Liver (tissue), 3 donors: ENCODE measurements at regions not wholly inside any gene's neighbourhood (a gene's known extent, or its start where the extent isn't known, plus 50 kb on each side); places are given as distances from the start of the nearest gene placed in this dataset.

Source experiments
- EGR1 ChIP-seq, 2 donors: IDR thresholded peaks; 2 replicates each; pipeline ENCODE4 v1.6.1; 2016 to 2018; ENCODE audit warnings: antibody characterized with exemption in 2 of 2, low read depth in 2 of 2
- FOXA1 ChIP-seq: IDR thresholded peaks from 2 replicates; pipeline ENCODE4 v1.6.1; 2016; ENCODE audit warnings: antibody characterized with exemption
- GABPA ChIP-seq, 2 donors: IDR thresholded peaks in 1 of 2; conservative IDR thresholded peaks in 1 of 2; 2 replicates each; pipeline ENCODE4 v1.6.1; 2016; ENCODE audit warnings: antibody characterized with exemption in 2 of 2, mild to moderate bottlenecking in 1 of 2, moderate library complexity in 1 of 2
- HNF4G ChIP-seq: IDR thresholded peaks from 2 replicates; pipeline ENCODE4 v1.6.1; 2016; ENCODE audit warnings: antibody characterized with exemption
- JUND ChIP-seq, 2 donors: IDR thresholded peaks; 2 replicates each; pipeline ENCODE4 v1.6.1; 2016; ENCODE audit warnings: antibody characterized with exemption in 2 of 2
- RAD21 ChIP-seq, 2 donors: IDR thresholded peaks; 2 replicates each; pipeline ENCODE4 v1.6.1; 2016; ENCODE audit warnings: antibody characterized with exemption in 2 of 2, mild to moderate bottlenecking in 2 of 2
- SP1 ChIP-seq: IDR thresholded peaks from 2 replicates; pipeline ENCODE4 v1.6.1; 2018; ENCODE audit warnings: antibody characterized with exemption, mild to moderate bottlenecking
- TAF1 ChIP-seq: conservative IDR thresholded peaks from 2 replicates; pipeline ENCODE4 v1.6.1; 2016; ENCODE audit warnings: antibody characterized with exemption, mild to moderate bottlenecking
- YY1 ChIP-seq: IDR thresholded peaks from 2 replicates; pipeline ENCODE4 v1.6.1; 2016; ENCODE audit warnings: antibody characterized with exemption, mild to moderate bottlenecking
- TF ChIP-seq, protein P1 (sequence below): fragments of 150-350 bp; IDR thresholded peaks from 2 replicates; pipeline ENCODE4 v1.5.1; 2017; ENCODE audit warnings: improper control_type of control experiment, low read depth, low read length; ENCODE audit not compliant: missing input control
- TF ChIP-seq, protein P2 (sequence below): IDR thresholded peaks from 2 replicates; pipeline ENCODE4 v1.6.1; 2016; ENCODE audit warnings: antibody characterized with exemption
- TF ChIP-seq, protein P3 (sequence below): IDR thresholded peaks from 2 replicates; pipeline ENCODE4 v1.6.1; 2016; ENCODE audit warnings: antibody characterized with exemption
- TF ChIP-seq, protein P4 (sequence below): IDR thresholded peaks from 2 replicates; pipeline ENCODE4 v1.6.1; 2016; ENCODE audit warnings: antibody characterized with exemption
- TF ChIP-seq, protein P5 (sequence below): IDR thresholded peaks from 2 replicates; pipeline ENCODE4 v1.6.1; 2016; ENCODE audit warnings: antibody characterized with exemption, mild to moderate bottlenecking
- donor health status: healthy.
- donor health status: healthy.

DNA sequence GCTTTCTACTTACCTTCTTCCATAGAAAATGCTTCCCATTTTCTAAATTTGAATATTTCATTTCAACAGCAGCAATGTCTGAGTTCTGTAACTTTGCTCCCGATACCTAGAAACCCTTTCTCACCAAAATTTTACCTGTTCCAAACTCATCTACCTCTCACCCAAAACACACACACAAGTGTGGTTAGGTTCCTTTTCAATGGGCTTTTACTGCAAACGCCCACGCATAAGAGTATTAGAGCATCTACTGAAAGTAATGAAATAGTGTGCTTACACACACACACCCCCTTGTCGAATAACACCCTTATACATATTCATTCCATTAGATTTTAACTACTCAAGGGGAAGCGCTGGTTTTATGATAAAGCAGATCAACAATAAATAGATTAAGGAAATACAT is 610.3 kb upstream of the AADAT start:
- TF ChIP-seq, protein P1, sequence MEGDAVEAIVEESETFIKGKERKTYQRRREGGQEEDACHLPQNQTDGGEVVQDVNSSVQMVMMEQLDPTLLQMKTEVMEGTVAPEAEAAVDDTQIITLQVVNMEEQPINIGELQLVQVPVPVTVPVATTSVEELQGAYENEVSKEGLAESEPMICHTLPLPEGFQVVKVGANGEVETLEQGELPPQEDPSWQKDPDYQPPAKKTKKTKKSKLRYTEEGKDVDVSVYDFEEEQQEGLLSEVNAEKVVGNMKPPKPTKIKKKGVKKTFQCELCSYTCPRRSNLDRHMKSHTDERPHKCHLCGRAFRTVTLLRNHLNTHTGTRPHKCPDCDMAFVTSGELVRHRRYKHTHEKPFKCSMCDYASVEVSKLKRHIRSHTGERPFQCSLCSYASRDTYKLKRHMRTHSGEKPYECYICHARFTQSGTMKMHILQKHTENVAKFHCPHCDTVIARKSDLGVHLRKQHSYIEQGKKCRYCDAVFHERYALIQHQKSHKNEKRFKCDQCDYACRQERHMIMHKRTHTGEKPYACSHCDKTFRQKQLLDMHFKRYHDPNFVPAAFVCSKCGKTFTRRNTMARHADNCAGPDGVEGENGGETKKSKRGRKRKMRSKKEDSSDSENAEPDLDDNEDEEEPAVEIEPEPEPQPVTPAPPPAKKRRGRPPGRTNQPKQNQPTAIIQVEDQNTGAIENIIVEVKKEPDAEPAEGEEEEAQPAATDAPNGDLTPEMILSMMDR, result no peak
- TF ChIP-seq, protein P2, sequence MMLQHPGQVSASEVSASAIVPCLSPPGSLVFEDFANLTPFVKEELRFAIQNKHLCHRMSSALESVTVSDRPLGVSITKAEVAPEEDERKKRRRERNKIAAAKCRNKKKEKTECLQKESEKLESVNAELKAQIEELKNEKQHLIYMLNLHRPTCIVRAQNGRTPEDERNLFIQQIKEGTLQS, result no peak
- TF ChIP-seq, protein P3, sequence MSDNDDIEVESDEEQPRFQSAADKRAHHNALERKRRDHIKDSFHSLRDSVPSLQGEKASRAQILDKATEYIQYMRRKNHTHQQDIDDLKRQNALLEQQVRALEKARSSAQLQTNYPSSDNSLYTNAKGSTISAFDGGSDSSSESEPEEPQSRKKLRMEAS, result no peak
- TF ChIP-seq GABPA (IDR thresholded peaks at IDR 0.05 in 1 of 2, conservative IDR thresholded peaks at IDR 0.05 in 1 of 2) (no peak), HNF4G (no peak), SP1 (no peak), TAF1 (no peak), YY1 (no peak), RAD21 (IDR thresholded peaks at IDR 0.05) (no peak), JUND (IDR thresholded peaks at IDR 0.05) (no peak), FOXA1 (no peak), EGR1 (IDR thresholded peaks at IDR 0.05; ENCODE audit: low read depth in 2 of 2) (no peak)
- TF ChIP-seq, protein P4, sequence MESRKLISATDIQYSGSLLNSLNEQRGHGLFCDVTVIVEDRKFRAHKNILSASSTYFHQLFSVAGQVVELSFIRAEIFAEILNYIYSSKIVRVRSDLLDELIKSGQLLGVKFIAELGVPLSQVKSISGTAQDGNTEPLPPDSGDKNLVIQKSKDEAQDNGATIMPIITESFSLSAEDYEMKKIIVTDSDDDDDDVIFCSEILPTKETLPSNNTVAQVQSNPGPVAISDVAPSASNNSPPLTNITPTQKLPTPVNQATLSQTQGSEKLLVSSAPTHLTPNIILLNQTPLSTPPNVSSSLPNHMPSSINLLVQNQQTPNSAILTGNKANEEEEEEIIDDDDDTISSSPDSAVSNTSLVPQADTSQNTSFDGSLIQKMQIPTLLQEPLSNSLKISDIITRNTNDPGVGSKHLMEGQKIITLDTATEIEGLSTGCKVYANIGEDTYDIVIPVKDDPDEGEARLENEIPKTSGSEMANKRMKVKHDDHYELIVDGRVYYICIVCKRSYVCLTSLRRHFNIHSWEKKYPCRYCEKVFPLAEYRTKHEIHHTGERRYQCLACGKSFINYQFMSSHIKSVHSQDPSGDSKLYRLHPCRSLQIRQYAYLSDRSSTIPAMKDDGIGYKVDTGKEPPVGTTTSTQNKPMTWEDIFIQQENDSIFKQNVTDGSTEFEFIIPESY, result no peak
- TF ChIP-seq, protein P5, sequence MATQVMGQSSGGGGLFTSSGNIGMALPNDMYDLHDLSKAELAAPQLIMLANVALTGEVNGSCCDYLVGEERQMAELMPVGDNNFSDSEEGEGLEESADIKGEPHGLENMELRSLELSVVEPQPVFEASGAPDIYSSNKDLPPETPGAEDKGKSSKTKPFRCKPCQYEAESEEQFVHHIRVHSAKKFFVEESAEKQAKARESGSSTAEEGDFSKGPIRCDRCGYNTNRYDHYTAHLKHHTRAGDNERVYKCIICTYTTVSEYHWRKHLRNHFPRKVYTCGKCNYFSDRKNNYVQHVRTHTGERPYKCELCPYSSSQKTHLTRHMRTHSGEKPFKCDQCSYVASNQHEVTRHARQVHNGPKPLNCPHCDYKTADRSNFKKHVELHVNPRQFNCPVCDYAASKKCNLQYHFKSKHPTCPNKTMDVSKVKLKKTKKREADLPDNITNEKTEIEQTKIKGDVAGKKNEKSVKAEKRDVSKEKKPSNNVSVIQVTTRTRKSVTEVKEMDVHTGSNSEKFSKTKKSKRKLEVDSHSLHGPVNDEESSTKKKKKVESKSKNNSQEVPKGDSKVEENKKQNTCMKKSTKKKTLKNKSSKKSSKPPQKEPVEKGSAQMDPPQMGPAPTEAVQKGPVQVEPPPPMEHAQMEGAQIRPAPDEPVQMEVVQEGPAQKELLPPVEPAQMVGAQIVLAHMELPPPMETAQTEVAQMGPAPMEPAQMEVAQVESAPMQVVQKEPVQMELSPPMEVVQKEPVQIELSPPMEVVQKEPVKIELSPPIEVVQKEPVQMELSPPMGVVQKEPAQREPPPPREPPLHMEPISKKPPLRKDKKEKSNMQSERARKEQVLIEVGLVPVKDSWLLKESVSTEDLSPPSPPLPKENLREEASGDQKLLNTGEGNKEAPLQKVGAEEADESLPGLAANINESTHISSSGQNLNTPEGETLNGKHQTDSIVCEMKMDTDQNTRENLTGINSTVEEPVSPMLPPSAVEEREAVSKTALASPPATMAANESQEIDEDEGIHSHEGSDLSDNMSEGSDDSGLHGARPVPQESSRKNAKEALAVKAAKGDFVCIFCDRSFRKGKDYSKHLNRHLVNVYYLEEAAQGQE, result no peak
